Endodermal cell (in vitro differentiated cells): ENCODE measurements at regions not wholly inside any gene's neighbourhood (a gene's known extent, or its start where the extent isn't known, plus 50 kb on each side); places are given as distances from the start of the nearest gene placed in this dataset.
"Not testable (repeated sequence)": the region's sequence is repeated elsewhere in the genome, so short reads cannot be mapped to it uniquely, and the experiment has no call there.

Experiments used
- DNase-seq: peaks from one replicate; pipeline ENCODE4 v3.0.0-alpha.2; 2017
- H3K27ac ChIP-seq: 2 replicates; pipeline ENCODE4 v1.5.1; 2013; ENCODE audit warnings: mild to moderate bottlenecking, low read depth, low read length, moderate library complexity
- H3K27me3 ChIP-seq: 2 replicates; pipeline ENCODE4 v1.6.1; 2013; ENCODE audit warnings: mild to moderate bottlenecking, low read length, moderate library complexity; ENCODE audit not compliant: insufficient read depth, control insufficient read depth, poor library complexity, severe bottlenecking
- H3K36me3 ChIP-seq: 2 replicates; pipeline ENCODE4 v1.7.0; 2013; ENCODE audit warnings: mild to moderate bottlenecking, low read length, moderate library complexity; ENCODE audit not compliant: control insufficient read depth, insufficient read depth
- H3K4me1 ChIP-seq: one replicate; pipeline ENCODE4 v1.7.0; 2013; ENCODE audit warnings: low read length; ENCODE audit not compliant: control insufficient read depth, insufficient read depth
- H3K4me3 ChIP-seq: 2 replicates; pipeline ENCODE4 v1.5.1; 2013; ENCODE audit warnings: mild to moderate bottlenecking, low read length, moderate library complexity
- H3K9ac ChIP-seq: 2 replicates; pipeline ENCODE4 v1.6.1; 2013; ENCODE audit warnings: mild to moderate bottlenecking, low read length, moderate library complexity; ENCODE audit not compliant: poor library complexity, severe bottlenecking; ENCODE audit errors: extremely low read depth
- H3K9me3 ChIP-seq: 2 replicates; pipeline ENCODE4 v1.6.1; 2013; ENCODE audit warnings: mild to moderate bottlenecking, low read length, moderate library complexity; ENCODE audit not compliant: control insufficient read depth
- H3K27ac Mint-ChIP-seq: 2 replicates; pipeline ENCODE4 v1.8.0; 2020; ENCODE audit warnings: mixed read lengths
- H3K27me3 Mint-ChIP-seq: 2 replicates; pipeline ENCODE4 v1.8.0; 2021; ENCODE audit warnings: mild to moderate bottlenecking, mixed read lengths; ENCODE audit not compliant: insufficient read depth
- H3K36me3 Mint-ChIP-seq: 2 replicates; pipeline ENCODE4 v1.8.0; 2020; ENCODE audit warnings: low read depth, mixed read lengths
- H3K4me1 Mint-ChIP-seq: 2 replicates; pipeline ENCODE4 v1.8.0; 2020; ENCODE audit warnings: mixed read lengths
- H3K4me3 Mint-ChIP-seq: 2 replicates; pipeline ENCODE4 v1.8.0; 2020; ENCODE audit warnings: mild to moderate bottlenecking, moderate library complexity, mixed read lengths
- H3K9me3 Mint-ChIP-seq: 2 replicates; pipeline ENCODE4 v1.8.0; 2020; ENCODE audit warnings: mild to moderate bottlenecking, mixed read lengths
- WGBS, 2 experiments: methylation state at CpG; one replicate each; pipeline versions ENCODE4 v1.1.5 to v1.1.7; 2013; ENCODE audit warnings: missing lambda C conversion rate in 2 of 2, mixed read lengths in 1 of 2; ENCODE audit not compliant: insufficient coverage in 1 of 2, insufficient read length in 1 of 2; 5-methylcytosine and 5-hydroxymethylcytosine counted together
- TF ChIP-seq, protein P1 (sequence below): fragments of 200-600 bp; sonication (generic); conservative IDR thresholded peaks from 2 replicates; pipeline ENCODE4 v1.5.0; 2021; ENCODE audit warnings: antibody characterized with exemption, mild to moderate bottlenecking

DNA sequence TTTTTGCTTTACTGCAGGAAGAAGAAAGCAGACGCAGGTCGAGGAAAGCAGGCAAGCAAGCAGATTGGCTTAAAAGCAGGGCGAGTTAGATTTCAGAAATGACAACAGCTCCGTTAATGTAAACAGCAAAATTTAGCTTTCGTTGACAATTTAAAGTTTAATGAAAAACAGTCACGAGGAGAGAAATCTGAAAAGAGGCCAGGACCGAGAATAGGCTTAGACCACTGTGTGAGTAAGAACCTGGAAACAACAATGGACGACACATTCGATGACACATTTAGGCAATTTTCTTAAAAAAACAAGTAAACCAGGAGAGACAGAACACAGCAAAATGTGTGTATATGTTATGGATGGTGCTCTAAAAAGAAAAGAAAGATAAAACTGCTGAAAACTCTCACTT, 155.3 kb downstream of the ISOC1 start:
- no peaks in the 10 kb centered on the region for H3K36me3 Mint-ChIP-seq
- H3K4me3 Mint-ChIP-seq, result no peak overlapping the region
- Histone ChIP-seq H3K4me3 (no peak overlapping the region), H3K27me3 (no peaks in the 10 kb centered on the region), H3K4me1 (no peaks in the 10 kb centered on the region), H3K9ac (no peak overlapping the region), H3K9me3 (peaks cover 8% of the 10 kb centered on the region), H3K27ac (no peak overlapping the region), H3K36me3 (no peaks in the 10 kb centered on the region)
- peaks cover 8% of the 10 kb centered on the region for H3K9me3 Mint-ChIP-seq
- 89 to 97% methylated on average over 7 to 9 of the region's 9 CpGs for WGBS, 2 experiments
- no peak overlapping the region for H3K27ac Mint-ChIP-seq
- peaks cover 3% of the 10 kb centered on the region for H3K4me1 Mint-ChIP-seq
- H3K27me3 Mint-ChIP-seq, result no peaks in the 10 kb centered on the region
- no peak for DNase-seq
- TF ChIP-seq, protein P1, sequence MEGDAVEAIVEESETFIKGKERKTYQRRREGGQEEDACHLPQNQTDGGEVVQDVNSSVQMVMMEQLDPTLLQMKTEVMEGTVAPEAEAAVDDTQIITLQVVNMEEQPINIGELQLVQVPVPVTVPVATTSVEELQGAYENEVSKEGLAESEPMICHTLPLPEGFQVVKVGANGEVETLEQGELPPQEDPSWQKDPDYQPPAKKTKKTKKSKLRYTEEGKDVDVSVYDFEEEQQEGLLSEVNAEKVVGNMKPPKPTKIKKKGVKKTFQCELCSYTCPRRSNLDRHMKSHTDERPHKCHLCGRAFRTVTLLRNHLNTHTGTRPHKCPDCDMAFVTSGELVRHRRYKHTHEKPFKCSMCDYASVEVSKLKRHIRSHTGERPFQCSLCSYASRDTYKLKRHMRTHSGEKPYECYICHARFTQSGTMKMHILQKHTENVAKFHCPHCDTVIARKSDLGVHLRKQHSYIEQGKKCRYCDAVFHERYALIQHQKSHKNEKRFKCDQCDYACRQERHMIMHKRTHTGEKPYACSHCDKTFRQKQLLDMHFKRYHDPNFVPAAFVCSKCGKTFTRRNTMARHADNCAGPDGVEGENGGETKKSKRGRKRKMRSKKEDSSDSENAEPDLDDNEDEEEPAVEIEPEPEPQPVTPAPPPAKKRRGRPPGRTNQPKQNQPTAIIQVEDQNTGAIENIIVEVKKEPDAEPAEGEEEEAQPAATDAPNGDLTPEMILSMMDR, result no peak

DNA sequence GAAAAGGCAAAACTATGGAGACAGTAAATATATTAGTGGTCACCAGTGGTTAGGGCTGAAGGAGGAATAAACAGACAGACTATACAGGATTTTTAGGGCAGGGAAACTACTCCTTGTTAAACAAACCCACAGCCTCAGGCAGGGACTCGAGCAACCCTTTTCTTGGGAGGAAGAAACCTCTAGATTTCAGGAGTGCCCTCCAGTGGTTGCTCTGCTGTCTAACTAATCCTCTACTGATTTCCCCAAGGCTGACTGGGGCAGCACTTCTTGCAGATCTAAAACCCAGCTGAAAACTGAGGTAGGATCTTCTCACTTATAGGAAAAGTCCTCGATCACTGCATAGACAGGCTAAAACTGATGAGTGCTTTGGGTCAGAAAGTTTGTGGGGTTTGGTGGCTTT, 176.8 kb downstream of the ISOC1 start:
- Histone ChIP-seq H3K36me3 (no peaks in the 10 kb centered on the region), H3K27me3 (no peaks in the 10 kb centered on the region), H3K9me3 (no peaks in the 10 kb centered on the region), H3K27ac (no peak overlapping the region), H3K4me3 (no peak overlapping the region), H3K4me1 (no peaks in the 10 kb centered on the region), H3K9ac (no peak overlapping the region)
- no peaks in the 10 kb centered on the region for H3K9me3 Mint-ChIP-seq
- H3K4me1 Mint-ChIP-seq, result peaks cover 6% of the 10 kb centered on the region
- no peak overlapping the region for H3K4me3 Mint-ChIP-seq
- 22 to 53% methylated on average over 1 to 2 of the region's 2 CpGs for WGBS, 2 experiments
- TF ChIP-seq, protein P1, result peak; percentile 78
- DNase-seq, result peak; percentile 82
- H3K36me3 Mint-ChIP-seq, result no peaks in the 10 kb centered on the region
- H3K27me3 Mint-ChIP-seq, result no peaks in the 10 kb centered on the region
- H3K27ac Mint-ChIP-seq, result no peak overlapping the region

DNA sequence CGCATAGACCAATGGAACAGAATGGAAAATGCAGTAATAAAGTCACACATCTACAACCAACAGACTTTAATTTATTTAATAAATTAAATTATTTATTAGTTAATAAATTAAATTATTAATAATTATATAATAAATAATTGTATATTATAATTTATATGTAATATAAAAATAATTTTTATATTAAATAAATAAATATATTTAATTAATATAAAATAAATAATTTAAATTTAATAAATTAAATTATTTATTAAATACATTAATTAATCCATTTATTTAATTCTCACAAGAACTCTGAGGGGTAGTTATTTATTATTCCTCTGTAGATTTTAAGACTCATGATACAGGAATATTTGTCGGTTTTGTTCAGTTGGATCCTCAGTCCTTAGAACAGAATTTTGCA, 176.1 kb upstream of the ADAMTS19 start:
- no peak overlapping the region for H3K4me3 Mint-ChIP-seq
- no peak overlapping the region for H3K9ac ChIP-seq
- H3K4me1 ChIP-seq, result no peaks in the 10 kb centered on the region
- WGBS, 2 experiments, result 96 to 100% methylated on average over 1 to 2 of the region's 2 CpGs
- no peak overlapping the region for H3K27ac ChIP-seq
- H3K9me3 ChIP-seq, result no peaks in the 10 kb centered on the region
- TF ChIP-seq, protein P1, result no peak
- H3K27me3 ChIP-seq, result no peaks in the 10 kb centered on the region
- no peak overlapping the region for H3K27ac Mint-ChIP-seq
- peaks cover 10% of the 10 kb centered on the region for H3K27me3 Mint-ChIP-seq
- H3K4me3 ChIP-seq, result no peak overlapping the region
- no peaks in the 10 kb centered on the region for H3K4me1 Mint-ChIP-seq
- no peaks in the 10 kb centered on the region for H3K36me3 Mint-ChIP-seq
- H3K36me3 ChIP-seq, result no peaks in the 10 kb centered on the region
- peaks cover 5% of the 10 kb centered on the region for H3K9me3 Mint-ChIP-seq
- no peak for DNase-seq

DNA sequence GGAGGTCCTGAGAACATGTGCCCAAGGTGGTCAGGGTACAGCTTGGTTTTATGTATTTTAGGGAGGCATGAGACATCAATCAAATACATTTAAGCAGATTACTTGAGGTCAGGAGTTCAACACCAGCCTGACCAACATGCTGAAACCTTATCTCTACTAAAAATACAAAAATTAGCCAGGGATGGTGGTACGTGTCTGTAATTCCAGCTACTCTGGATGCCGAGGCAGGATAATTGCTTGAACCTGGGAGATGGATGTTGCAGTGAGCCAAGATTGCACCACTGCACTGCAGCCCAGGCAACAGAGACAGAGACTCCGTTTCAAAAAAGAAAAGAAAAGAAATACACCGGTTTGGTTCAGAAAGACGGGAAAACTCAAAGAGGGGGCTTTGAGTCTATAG, 165.9 kb upstream of the ADAMTS19 start:
- H3K27me3 Mint-ChIP-seq, H3K4me3 ChIP-seq, H3K36me3 ChIP-seq, H3K4me3 Mint-ChIP-seq, H3K9ac ChIP-seq, H3K36me3 Mint-ChIP-seq, H3K27me3 ChIP-seq, H3K27ac ChIP-seq, DNase-seq, H3K9me3 ChIP-seq, H3K4me1 ChIP-seq: not testable (repeated sequence)
- peak overlapping the region; percentile 75 for H3K27ac Mint-ChIP-seq
- 92 to 95% methylated on average over 5 of the region's 5 CpGs for WGBS, 2 experiments
- H3K9me3 Mint-ChIP-seq, result peaks cover 28% of the 10 kb centered on the region
- peaks cover 30% of the 10 kb centered on the region for H3K4me1 Mint-ChIP-seq
